ENCODE measurements at regions not wholly inside any gene's neighbourhood (a gene's known extent, or its start where the extent isn't known, plus 50 kb on each side); places are given as distances from the start of the nearest gene placed in this dataset.

GRCh38 chr6:149236589-149236988, 80.9 kb upstream of the TAB2 start:
- TF ChIP-seq CTCF (IDR thresholded peaks at IDR 0.05; ENCODE audit: low read length) (no peak), EZH2 (IDR thresholded peaks at IDR 0.05; ENCODE audit: borderline replicate concordance, low read length) (no peak)
